ENCODE measurements at regions not wholly inside any gene's neighbourhood (a gene's known extent, or its start where the extent isn't known, plus 50 kb on each side); places are given as distances from the start of the nearest gene placed in this dataset.

GRCh38 chr6:156617376-156617775 lies 159.8 kb upstream of the ARID1B start:
- Mint-ChIP-seq H3K27ac (no peak overlapping the region), H3K4me3 (no peak overlapping the region), H3K4me1 (no peaks in the 10 kb centered on the region), H3K9me3 (peaks cover 24% of the 10 kb centered on the region), H3K36me3 (ENCODE audit: low read depth) (peaks cover 7% of the 10 kb centered on the region), H3K27me3 (no peaks in the 10 kb centered on the region)
- no peak for ATAC-seq
- DNase-seq = no peak

- no peak for ATAC-seq
- Mint-ChIP-seq H3K4me3 (no peak overlapping the region), H3K36me3 (ENCODE audit: low read depth) (peaks cover 7% of the 10 kb centered on the region), H3K27ac (no peak overlapping the region), H3K4me1 (no peaks in the 10 kb centered on the region), H3K27me3 (no peaks in the 10 kb centered on the region), H3K9me3 (peaks cover 31% of the 10 kb centered on the region)
- no peak for DNase-seq
Measured at GRCh38 chr6:156616495-156616894, 160.7 kb upstream of the ARID1B start.

GRCh38 chr6:156613996-156614395 lies 163.2 kb upstream of the ARID1B start:
- peaks cover 7% of the 10 kb centered on the region for H3K36me3 Mint-ChIP-seq (ENCODE audit: low read depth)
- H3K27me3 Mint-ChIP-seq = no peaks in the 10 kb centered on the region
- no peaks in the 10 kb centered on the region for H3K4me1 Mint-ChIP-seq
- H3K4me3 Mint-ChIP-seq = no peak overlapping the region
- peaks cover 35% of the 10 kb centered on the region for H3K9me3 Mint-ChIP-seq
- DNase-seq = no peak
- H3K27ac Mint-ChIP-seq = no peak overlapping the region
- no peak for ATAC-seq

GRCh38 chr6:156612361-156612760 lies 164.8 kb upstream of the ARID1B start:
- Mint-ChIP-seq H3K36me3 (ENCODE audit: low read depth) (peaks cover 7% of the 10 kb centered on the region), H3K27ac (no peak overlapping the region), H3K4me3 (no peak overlapping the region), H3K4me1 (no peaks in the 10 kb centered on the region), H3K9me3 (peaks cover 35% of the 10 kb centered on the region), H3K27me3 (peaks cover 2% of the 10 kb centered on the region)
- no peak for DNase-seq
- ATAC-seq = no peak

GRCh38 chr6:156602066-156602385 lies 175.2 kb upstream of the ARID1B start:
- Mint-ChIP-seq H3K27me3 (peaks cover 10% of the 10 kb centered on the region), H3K4me1 (no peaks in the 10 kb centered on the region), H3K9me3 (peaks cover 5% of the 10 kb centered on the region), H3K36me3 (ENCODE audit: low read depth) (no peaks in the 10 kb centered on the region), H3K4me3 (no peak overlapping the region), H3K27ac (no peak overlapping the region)
- ATAC-seq (no peak), DNase-seq (no peak)

- H3K4me1 Mint-ChIP-seq = no peaks in the 10 kb centered on the region
- ATAC-seq (no peak), DNase-seq (no peak)
- H3K4me3 Mint-ChIP-seq = no peak overlapping the region
- peaks cover 10% of the 10 kb centered on the region for H3K27me3 Mint-ChIP-seq
- H3K9me3 Mint-ChIP-seq = peaks cover 5% of the 10 kb centered on the region
- no peaks in the 10 kb centered on the region for H3K36me3 Mint-ChIP-seq (ENCODE audit: low read depth)
- no peak overlapping the region for H3K27ac Mint-ChIP-seq
Measured at GRCh38 chr6:156601152-156602065, 175.8 kb upstream of the ARID1B start.

GRCh38 chr6:156600678-156601077 lies 176.5 kb upstream of the ARID1B start:
- DNase-seq (no peak), ATAC-seq (no peak)
- no peak overlapping the region for H3K4me3 Mint-ChIP-seq
- no peaks in the 10 kb centered on the region for H3K36me3 Mint-ChIP-seq (ENCODE audit: low read depth)
- no peak overlapping the region for H3K27ac Mint-ChIP-seq
- H3K4me1 Mint-ChIP-seq = no peaks in the 10 kb centered on the region
- peaks cover 8% of the 10 kb centered on the region for H3K27me3 Mint-ChIP-seq
- H3K9me3 Mint-ChIP-seq = peaks cover 5% of the 10 kb centered on the region

- DNase-seq (no peak), ATAC-seq (no peak)
- H3K27me3 Mint-ChIP-seq = peaks cover 7% of the 10 kb centered on the region
- no peaks in the 10 kb centered on the region for H3K4me1 Mint-ChIP-seq
- H3K36me3 Mint-ChIP-seq (ENCODE audit: low read depth) = no peaks in the 10 kb centered on the region
- peaks cover 5% of the 10 kb centered on the region for H3K9me3 Mint-ChIP-seq
- no peak overlapping the region for H3K4me3 Mint-ChIP-seq
- H3K27ac Mint-ChIP-seq = no peak overlapping the region
Measured at GRCh38 chr6:156599978-156600590, 177.1 kb upstream of the ARID1B start.

GRCh38 chr6:156599366-156599765 lies 177.8 kb upstream of the ARID1B start:
- Mint-ChIP-seq H3K4me3 (no peak overlapping the region), H3K36me3 (ENCODE audit: low read depth) (no peaks in the 10 kb centered on the region), H3K27me3 (peaks cover 7% of the 10 kb centered on the region), H3K9me3 (peaks cover 2% of the 10 kb centered on the region), H3K27ac (no peak overlapping the region), H3K4me1 (no peaks in the 10 kb centered on the region)
- DNase-seq (no peak), ATAC-seq (no peak)

- Mint-ChIP-seq H3K36me3 (ENCODE audit: low read depth) (no peaks in the 10 kb centered on the region), H3K9me3 (no peaks in the 10 kb centered on the region), H3K27ac (no peak overlapping the region), H3K4me1 (no peaks in the 10 kb centered on the region), H3K4me3 (no peak overlapping the region), H3K27me3 (peaks cover 7% of the 10 kb centered on the region)
- ATAC-seq (no peak), DNase-seq (no peak)
Measured at GRCh38 chr6:156598855-156599180, 178.4 kb upstream of the ARID1B start.

GRCh38 chr6:156598071-156598854 lies 178.9 kb upstream of the ARID1B start:
- no peak for ATAC-seq
- no peaks in the 10 kb centered on the region for H3K9me3 Mint-ChIP-seq
- H3K4me1 Mint-ChIP-seq = no peaks in the 10 kb centered on the region
- DNase-seq = no peak
- H3K36me3 Mint-ChIP-seq (ENCODE audit: low read depth) = no peaks in the 10 kb centered on the region
- no peak overlapping the region for H3K4me3 Mint-ChIP-seq
- H3K27ac Mint-ChIP-seq = no peak overlapping the region
- H3K27me3 Mint-ChIP-seq = peaks cover 4% of the 10 kb centered on the region

GRCh38 chr6:156597095-156597494 lies 180.1 kb upstream of the ARID1B start:
- no peak for ATAC-seq
- Mint-ChIP-seq H3K4me3 (no peak overlapping the region), H3K36me3 (ENCODE audit: low read depth) (no peaks in the 10 kb centered on the region), H3K27ac (no peak overlapping the region), H3K27me3 (peaks cover 9% of the 10 kb centered on the region), H3K4me1 (no peaks in the 10 kb centered on the region), H3K9me3 (peaks cover 4% of the 10 kb centered on the region)
- DNase-seq = no peak

- Mint-ChIP-seq H3K9me3 (peaks cover 4% of the 10 kb centered on the region), H3K4me3 (no peak overlapping the region), H3K27ac (no peak overlapping the region), H3K4me1 (no peaks in the 10 kb centered on the region), H3K27me3 (peaks cover 9% of the 10 kb centered on the region), H3K36me3 (ENCODE audit: low read depth) (no peaks in the 10 kb centered on the region)
- DNase-seq (no peak), ATAC-seq (no peak)
Measured at GRCh38 chr6:156595476-156595875, 181.7 kb upstream of the ARID1B start.

GRCh38 chr6:156593893-156594292 lies 183.3 kb upstream of the ARID1B start:
- H3K27ac Mint-ChIP-seq = no peak overlapping the region
- ATAC-seq (no peak), DNase-seq (no peak)
- no peaks in the 10 kb centered on the region for H3K4me1 Mint-ChIP-seq
- no peaks in the 10 kb centered on the region for H3K36me3 Mint-ChIP-seq (ENCODE audit: low read depth)
- H3K4me3 Mint-ChIP-seq = no peak overlapping the region
- H3K27me3 Mint-ChIP-seq = peaks cover 5% of the 10 kb centered on the region
- peaks cover 4% of the 10 kb centered on the region for H3K9me3 Mint-ChIP-seq

GRCh38 chr6:156593127-156593526 lies 184.1 kb upstream of the ARID1B start:
- ATAC-seq (no peak), DNase-seq (no peak)
- Mint-ChIP-seq H3K36me3 (ENCODE audit: low read depth) (no peaks in the 10 kb centered on the region), H3K27ac (no peak overlapping the region), H3K9me3 (peaks cover 4% of the 10 kb centered on the region), H3K4me3 (no peak overlapping the region), H3K4me1 (no peaks in the 10 kb centered on the region), H3K27me3 (peaks cover 5% of the 10 kb centered on the region)

Measured in activated naive CD8-positive, alpha-beta T cell treated with anti-CD3 and anti-CD28 coated beads, Interleukin-2, amount 50 U/mL, for 24 hours (primary cell).